ENCODE measurements at regions not wholly inside any gene's neighbourhood (a gene's known extent, or its start where the extent isn't known, plus 50 kb on each side); places are given as distances from the start of the nearest gene placed in this dataset.

- no peak for TF ChIP-seq POLR2AphosphoS5 (IDR thresholded peaks at IDR 0.05; ENCODE audit: low read depth, low read length)
- no peak for TF ChIP-seq TAF1 (IDR thresholded peaks at IDR 0.05; ENCODE audit: low read depth, low read length)
- no peak for TF ChIP-seq POLR2A (IDR thresholded peaks at IDR 0.05; ENCODE audit: low read depth, low read length)
- no peak for TF ChIP-seq POU2F2 (IDR thresholded peaks at IDR 0.05; ENCODE audit: low read depth, low read length)
- no peak for TF ChIP-seq SPI1 (IDR thresholded peaks at IDR 0.05; ENCODE audit: low read depth, low read length)
- TF ChIP-seq PAX5 (IDR thresholded peaks at IDR 0.05; ENCODE audit: insufficient read depth, low read length, severe bottlenecking): no peak
Observed at GRCh38 chr18:61609131-61609530, 275.9 kb downstream of the CDH20 start.
